HG03432 (cell line): ENCODE measurements at regions not wholly inside any gene's neighbourhood (a gene's known extent, or its start where the extent isn't known, plus 50 kb on each side); places are given as distances from the start of the nearest gene placed in this dataset.

ENCODE experiments used
- ATAC-seq: cut with Tn5 transposase; IDR thresholded peaks from one replicate; pipeline ENCODE4 v1.9.1; 2021; ENCODE audit warnings: mild to moderate bottlenecking, moderate library complexity; ENCODE audit not compliant: unreplicated experiment

- ATAC-seq, result no peak
These were observed 55.5 kb downstream of the DRD1 start for GRCh38 chr5:175388531-175388930.

- no peak for ATAC-seq
These were observed 56.8 kb downstream of the DRD1 start for GRCh38 chr5:175387144-175387543.

- ATAC-seq, result no peak
These were observed 57.5 kb downstream of the DRD1 start for GRCh38 chr5:175386526-175386925.

- no peak for ATAC-seq
These were observed 58.2 kb downstream of the DRD1 start for GRCh38 chr5:175385691-175386362.

- ATAC-seq, result no peak
These were observed 59.0 kb downstream of the DRD1 start for GRCh38 chr5:175384724-175385552.

- no peak for ATAC-seq
These were observed 60.6 kb downstream of the DRD1 start for GRCh38 chr5:175383350-175383749.

GRCh38 chr5:175382171-175382570 is 61.8 kb downstream of the DRD1 start:
- ATAC-seq, result no peak

- ATAC-seq, result no peak
These were observed 62.9 kb downstream of the DRD1 start for GRCh38 chr5:175381130-175381529.

GRCh38 chr5:175380701-175381100 is 63.3 kb downstream of the DRD1 start:
- ATAC-seq, result no peak

GRCh38 chr5:175379867-175380266 is 64.1 kb downstream of the DRD1 start:
- no peak for ATAC-seq

- ATAC-seq, result no peak
These were observed 65.4 kb downstream of the DRD1 start for GRCh38 chr5:175378444-175379028.

- ATAC-seq, result no peak
These were observed 66.2 kb downstream of the DRD1 start for GRCh38 chr5:175377816-175378215.

- no peak for ATAC-seq
These were observed 69.7 kb downstream of the DRD1 start for GRCh38 chr5:175374166-175374875.

GRCh38 chr5:175365866-175366265 is 78.1 kb downstream of the DRD1 start:
- ATAC-seq, result no peak

- ATAC-seq, result no peak
These were observed 80.7 kb downstream of the DRD1 start for GRCh38 chr5:175363300-175363699.

GRCh38 chr5:175357995-175358394 is 86.0 kb downstream of the DRD1 start:
- ATAC-seq, result no peak

GRCh38 chr5:175356428-175356827 is 87.6 kb downstream of the DRD1 start:
- ATAC-seq, result no peak

GRCh38 chr5:175354964-175355363 is 89.0 kb downstream of the DRD1 start:
- no peak for ATAC-seq

GRCh38 chr5:175353926-175354325 is 90.1 kb downstream of the DRD1 start:
- no peak for ATAC-seq

GRCh38 chr5:175351897-175352590 is 91.9 kb downstream of the DRD1 start:
- ATAC-seq, result no peak

GRCh38 chr5:175351126-175351525 is 92.9 kb downstream of the DRD1 start:
- no peak for ATAC-seq
